NCI-H69 (cell line): ENCODE measurements at regions not wholly inside any gene's neighbourhood (a gene's known extent, or its start where the extent isn't known, plus 50 kb on each side); places are given as distances from the start of the nearest gene placed in this dataset.
A peak's percentile ranks its signal among the peaks of the same experiment; 100 is the strongest.
"Not testable (repeated sequence)": the region's sequence is repeated elsewhere in the genome, so short reads cannot be mapped to it uniquely, and the experiment has no call there.

Experiments
- DNase-seq: peaks from one replicate; lab custom pipeline; 2025; lab: John Stamatoyannopoulos, UW

- not testable (repeated sequence) for DNase-seq
Measured at GRCh38 chr17:45586651-45586934, 96.1 kb upstream of the PLEKHM1 start.

DNA sequence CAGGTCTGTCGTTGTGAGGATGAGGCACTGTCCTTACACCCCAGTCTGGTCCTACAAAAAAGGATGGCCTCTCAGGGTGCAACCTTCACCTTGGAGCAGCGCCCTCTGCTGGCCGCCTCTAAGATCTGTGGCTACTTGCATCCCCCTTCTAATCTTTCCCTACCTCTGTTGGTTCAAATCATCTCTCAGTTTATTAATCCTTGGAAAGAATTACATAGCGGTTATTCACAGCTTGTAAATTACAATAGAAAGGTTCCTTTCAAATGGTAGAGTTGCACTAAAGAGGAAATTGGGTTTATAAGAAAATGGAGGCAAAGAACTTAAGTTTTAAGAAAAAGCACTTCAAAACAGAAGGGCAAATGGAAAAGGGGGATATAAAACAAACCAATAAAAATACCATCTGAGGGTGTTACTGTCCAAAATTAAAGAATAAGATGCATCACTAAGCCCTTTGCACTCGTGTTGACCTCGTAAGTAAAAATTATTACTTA lies 102.0 kb upstream of the PLEKHM1 start:
- not testable (repeated sequence) for DNase-seq

DNA sequence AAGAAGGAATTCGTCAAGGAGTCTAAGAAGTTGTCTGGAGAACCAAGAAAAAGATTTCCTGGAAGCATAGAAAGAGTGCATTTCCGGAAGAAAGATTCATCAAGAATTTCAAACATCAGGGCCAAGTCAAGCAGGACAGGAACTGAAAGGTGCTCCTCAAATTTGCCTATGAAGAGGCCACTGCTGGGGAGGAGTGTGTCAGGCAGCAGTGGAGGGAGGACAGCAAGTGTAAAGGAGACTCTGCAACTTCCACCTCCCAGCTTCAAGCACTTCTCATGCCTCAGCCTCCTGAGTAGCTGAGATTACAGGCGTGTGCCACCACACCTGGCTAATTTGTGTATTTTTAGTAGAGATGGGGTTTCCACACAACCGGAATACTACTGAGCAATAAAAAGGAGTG lies 105.8 kb upstream of the PLEKHM1 start:
- not testable (repeated sequence) for DNase-seq

DNA sequence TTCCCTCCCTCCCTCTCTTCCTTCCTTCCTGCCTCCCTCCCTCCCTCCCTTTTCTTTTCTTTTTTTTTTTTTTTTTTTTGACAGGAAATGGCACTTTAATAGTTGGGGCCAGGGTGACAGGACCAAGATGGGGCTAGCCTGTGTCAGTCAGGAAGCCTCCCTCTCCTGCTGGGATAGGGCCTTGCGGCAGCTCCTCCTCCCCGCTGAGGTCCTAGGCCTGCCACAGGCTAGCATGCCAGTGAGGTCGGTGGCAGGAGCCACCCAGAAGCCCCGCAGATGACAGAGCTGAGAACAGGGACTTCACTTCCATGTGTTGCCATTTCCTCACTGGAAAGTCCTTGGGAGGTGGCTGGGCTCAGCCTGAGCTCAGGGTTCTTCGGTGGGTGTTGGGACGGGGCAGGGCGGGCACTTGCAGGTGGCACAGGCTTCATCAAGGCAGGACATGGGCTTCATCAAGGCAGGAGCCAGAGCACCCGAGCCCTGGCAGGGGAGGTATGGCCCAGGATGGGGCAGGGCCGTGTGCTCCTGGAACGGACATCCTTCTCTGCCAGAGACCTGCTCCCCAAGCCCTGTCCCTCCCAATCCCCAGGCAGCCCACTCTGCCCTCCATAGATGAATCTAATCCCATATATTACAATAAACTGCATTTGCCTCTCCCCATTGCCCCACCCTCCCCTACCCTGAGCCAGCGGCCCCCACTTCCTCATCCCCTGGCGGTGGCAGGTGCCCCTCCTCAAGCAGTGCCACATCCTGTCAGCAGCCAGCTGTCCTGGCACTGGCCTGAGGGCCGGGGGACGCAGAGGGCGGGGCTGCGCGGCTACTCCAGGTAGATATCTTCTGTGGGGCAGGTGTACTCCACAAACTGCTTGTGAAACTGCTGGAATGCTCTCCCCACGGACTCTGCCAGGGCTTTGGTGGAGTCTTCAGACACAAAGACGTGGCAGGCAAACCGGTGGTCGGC lies 109.8 kb upstream of the PLEKHM1 start:
- DNase-seq, result not testable (repeated sequence)

DNA sequence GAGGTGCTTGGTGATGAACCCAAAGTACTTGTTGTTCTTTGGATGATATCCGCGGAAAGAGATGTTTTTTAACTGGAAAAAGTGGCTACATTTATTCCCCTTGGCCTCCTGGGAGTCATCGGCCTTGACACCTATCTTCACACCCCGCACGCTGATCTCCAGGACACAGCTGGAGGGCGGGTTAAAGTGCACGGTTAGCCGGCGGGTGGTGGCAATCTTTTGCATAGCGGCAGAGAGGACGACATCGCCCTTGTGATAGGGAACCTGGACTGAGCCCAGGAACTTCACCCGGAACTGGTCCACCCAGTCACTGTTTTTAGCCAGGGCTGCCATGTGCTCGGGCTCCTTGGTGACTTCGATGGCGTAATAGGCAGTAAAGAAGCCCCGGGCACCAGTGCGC lies 110.5 kb upstream of the PLEKHM1 start:
- DNase-seq, result not testable (repeated sequence)

GRCh38 chr17:45601605-45602539 lies 111.4 kb upstream of the PLEKHM1 start:
- DNase-seq, result not testable (repeated sequence)

DNA sequence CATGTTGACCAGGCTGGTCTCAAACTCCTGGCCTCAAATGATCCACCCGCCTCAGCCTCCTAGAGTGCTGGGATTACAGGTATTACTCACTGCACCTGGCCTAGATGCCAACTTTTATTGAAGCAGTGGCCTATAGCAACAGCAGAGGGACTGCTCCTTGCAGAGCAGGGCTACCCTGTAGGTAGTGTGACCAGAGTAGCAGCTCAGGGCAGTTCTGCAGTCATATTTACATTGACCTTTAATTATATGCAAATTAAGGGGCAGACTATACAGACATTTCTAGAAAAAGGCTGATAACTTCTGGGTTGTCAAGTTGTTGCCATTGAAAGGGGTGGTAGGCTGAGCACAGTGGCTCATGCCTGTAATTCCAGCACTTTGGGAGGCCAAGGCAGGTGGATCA lies 115.2 kb upstream of the PLEKHM1 start:
- not testable (repeated sequence) for DNase-seq

DNA sequence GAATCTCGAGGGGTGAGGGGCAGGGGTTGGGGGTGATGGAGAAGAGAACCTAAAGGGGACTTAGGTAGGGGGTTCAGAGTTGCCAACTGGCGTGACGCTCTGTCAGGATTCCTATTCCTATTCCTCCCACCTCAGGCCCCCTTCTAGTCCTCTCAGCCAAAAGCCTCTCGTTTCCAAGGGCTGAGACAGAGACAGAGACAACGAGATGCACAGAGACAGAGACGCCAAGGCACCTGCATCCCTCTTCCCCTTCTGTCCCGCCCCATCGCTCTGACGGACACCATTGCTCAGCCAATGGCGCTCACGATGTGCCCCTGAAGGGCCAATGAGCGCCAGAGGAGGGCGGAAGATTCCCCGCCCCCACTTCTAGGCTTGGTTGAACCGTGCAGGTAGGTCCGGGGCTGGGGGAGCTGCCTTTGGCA lies 129.5 kb upstream of the PLEKHM1 start:
- not testable (repeated sequence) for DNase-seq

- not testable (repeated sequence) for DNase-seq
Measured at GRCh38 chr17:45620468-45620867, 129.9 kb upstream of the PLEKHM1 start.

DNA sequence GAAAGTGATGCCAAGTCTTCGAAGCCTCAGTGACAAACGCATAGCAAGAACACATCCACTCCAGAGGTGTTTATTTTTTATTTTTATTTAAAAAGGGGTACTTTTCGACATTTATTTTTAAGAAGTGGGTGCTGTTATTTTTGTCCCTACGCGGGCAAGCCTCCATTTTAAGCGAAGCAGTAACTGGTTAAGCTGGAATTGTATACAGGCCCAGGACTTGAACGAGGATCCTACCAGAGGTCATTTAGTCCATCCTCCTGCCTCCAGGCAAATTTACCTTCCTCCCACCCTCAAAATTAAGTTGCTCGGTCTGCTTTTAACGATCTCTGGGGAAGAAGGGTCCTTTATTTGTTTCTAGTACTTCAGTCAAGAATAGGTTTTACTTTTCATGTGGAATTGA lies 130.6 kb upstream of the PLEKHM1 start:
- not testable (repeated sequence) for DNase-seq

DNA sequence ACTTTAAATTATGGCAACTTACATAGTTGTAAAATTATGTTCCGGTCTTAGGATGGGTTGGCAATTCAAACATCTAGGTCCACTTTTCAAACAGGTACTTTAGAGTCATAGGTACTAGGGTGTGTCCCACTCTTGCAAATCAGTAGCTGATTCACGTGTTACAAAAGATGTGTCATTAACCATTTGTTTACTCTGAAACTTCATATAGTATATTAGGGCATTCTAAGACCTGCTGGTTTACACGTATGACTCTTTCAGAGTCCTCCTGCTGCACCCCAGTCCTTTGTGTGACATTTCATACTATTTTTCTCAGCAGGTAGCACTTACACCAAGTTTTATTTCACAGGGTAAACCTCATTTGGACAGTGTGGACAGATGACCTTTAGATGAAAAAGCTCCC lies 131.8 kb upstream of the PLEKHM1 start:
- DNase-seq, result not testable (repeated sequence)

DNA sequence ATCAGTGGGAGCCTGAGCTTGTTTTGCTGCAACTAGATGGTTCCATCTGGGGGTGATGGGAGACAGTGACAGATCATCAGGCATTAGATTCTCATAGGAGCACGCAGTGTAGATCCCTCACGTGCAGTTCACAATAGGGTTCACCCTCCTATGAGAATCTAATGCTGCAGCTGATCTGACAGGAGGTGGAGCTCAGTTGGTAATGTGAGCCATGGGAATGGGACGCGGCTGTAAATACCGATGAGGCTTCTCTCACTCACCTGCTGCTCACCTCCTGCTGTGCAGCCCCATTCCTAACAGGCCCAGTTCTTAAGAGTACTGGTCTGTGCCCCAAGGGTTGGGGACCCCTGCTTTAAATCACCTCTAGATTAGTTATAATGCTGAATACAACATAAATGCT lies 137.5 kb upstream of the PLEKHM1 start:
- no peak for DNase-seq

DNA sequence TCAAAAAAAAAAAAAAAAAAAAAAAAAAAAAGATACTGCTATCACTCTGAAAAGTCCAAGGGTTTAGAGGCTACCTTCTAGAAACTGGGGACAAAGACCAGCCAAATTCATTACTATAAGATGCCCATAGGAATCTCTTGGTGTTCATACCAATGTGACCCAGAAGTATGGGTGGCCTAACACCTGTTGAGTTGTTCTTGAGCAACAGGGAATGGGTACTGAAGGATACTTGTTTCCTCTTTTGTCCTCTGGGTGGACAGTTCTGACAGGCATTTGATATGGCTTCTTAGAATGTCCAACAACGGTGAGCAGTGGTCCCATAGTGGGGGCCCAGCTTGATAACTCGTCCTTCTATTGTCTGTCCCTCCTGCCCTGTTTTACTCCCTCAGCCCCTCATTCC lies 141.4 kb upstream of the PLEKHM1 start:
- no peak for DNase-seq

GRCh38 chr17:45639297-45639849 lies 144.7 kb upstream of the CRHR1 start:
- no peak for DNase-seq

DNA sequence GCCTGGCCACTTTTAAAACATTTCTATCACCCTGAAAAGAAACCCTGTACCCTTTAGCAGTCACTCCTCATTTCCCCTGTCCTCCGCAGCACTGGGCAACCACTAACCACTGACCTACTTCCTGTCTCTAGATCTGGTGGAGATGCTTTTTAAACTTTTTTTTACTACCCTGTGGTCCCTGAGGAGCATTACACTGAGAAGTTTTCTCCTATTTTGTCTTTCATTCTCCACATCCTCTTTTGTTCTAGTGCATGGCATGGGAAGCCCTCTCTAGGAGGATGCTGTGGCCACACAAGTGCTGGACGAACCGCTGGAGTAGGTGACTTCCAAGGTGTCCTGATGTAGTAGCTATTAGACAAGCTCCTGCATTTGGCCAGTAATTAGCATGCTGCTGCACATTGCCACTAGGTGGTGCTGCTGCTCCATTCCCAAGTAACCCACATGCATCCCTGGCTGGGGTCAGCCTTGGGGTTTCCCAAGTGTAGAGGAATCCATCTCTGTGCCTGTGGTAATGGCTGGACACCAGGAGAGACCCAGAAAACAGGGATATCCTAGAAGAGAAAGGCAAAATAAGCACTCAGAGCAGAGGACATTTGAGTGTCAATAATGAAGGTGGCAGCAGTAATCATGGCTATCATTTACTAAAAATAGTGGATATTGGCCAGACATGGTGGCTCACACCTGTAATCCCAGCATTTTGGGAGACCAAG lies 143.8 kb upstream of the CRHR1 start:
- no peak for DNase-seq

DNA sequence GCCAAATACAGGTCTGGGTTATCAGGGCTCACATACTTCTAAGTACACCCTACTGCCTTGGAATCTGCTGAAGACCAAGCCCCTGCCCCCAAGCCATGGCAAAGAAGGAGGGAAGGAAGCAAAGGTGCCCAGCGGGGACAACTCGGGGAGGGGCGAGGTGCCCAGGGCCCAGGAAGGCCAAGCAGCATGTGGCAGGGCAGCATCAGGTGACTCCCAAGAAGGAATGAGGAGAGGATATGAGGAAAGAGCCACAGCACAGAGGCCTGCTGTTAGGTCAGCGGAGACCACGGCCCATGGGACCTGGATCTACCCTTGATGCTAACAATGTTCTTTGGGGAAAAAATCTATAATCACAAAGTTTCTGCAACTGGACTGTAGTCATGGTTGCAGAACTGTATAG lies 142.6 kb upstream of the CRHR1 start:
- no peak for DNase-seq

DNA sequence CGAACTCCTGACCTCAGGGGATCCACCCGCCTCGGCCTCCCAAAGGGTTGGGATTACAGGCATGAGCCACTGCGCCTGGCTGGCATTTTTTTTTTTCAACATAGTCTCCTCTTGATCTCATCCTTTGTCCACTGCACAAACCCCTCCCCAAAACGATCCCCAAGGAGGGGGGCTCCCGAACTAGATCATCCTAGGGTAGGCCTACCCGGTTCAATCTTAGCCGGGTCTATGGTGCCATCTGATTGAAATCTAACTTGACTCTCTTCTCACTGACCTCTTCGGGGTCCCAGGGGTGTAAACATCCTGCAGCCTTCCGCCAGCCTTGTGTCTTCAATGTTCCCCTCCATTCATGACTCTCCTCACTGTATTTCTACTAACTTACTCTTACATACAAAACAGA lies 140.5 kb upstream of the CRHR1 start:
- no peak for DNase-seq

DNA sequence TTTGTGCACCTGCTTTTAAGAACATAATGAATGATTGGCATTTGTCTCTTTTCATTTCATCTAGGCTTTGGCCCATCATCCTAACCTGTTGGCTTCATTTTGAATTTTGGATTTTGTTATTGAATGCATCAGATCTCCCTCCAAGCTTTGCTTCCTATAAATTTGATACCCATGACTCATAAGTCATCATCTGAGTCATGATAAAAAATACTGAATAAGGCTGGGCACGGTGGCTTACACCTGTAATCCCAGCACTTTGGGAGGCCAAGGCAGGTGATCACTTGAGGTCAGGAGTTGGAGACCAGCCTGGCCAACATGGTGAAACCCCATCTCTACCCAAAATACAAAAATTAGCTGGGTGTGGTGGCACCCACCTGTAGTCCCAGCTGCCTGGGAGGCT lies 139.5 kb upstream of the CRHR1 start:
- not testable (repeated sequence) for DNase-seq

DNA sequence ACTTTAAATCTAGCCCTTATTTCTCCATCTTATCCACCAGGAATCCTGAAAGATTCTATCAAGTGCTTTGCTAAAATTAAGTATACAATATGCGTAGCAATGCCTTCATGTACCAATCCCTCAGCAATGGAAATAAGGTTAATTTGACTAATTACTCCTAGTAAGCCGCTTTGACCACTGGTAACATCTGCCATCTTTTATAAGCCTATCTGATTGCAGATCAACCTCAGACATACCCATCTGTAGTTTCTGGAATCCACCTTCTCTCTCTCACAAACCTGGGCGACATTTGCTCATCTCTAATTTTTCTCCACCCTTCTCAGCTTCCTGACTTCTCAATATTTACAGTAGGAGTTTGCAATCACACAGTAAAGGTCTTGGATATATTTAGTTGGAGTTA lies 138.8 kb upstream of the CRHR1 start:
- no peak for DNase-seq

- DNase-seq, result no peak
Measured at GRCh38 chr17:45646288-45646988, 137.7 kb upstream of the CRHR1 start.

DNA sequence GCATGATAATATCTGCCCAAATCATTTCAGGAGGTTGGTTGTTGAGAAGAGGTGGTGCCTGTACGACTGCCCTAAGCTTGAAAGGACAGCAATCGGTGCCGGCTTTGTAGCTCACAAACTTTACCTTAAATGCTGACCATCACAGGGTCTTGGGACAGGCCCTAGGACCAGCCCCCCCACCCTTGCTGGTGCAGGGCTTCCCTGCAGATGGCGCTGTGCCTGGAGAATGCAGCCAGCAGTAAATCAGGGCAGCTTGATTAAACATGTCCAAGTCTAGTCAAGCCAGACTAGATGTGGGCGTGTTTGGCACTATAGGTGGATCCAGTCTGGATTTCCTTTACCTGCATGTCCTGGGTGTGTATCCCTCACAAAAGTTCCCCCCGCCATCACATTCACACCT lies 135.5 kb upstream of the CRHR1 start:
- peak; percentile 66 for DNase-seq
